Ascending aorta (tissue), 2 donors: ENCODE measurements at regions not wholly inside any gene's neighbourhood (a gene's known extent, or its start where the extent isn't known, plus 50 kb on each side); places are given as distances from the start of the nearest gene placed in this dataset.

Source experiments
- DNase-seq, 2 donors: peaks; one replicate each; pipeline ENCODE4 v3.0.0-alpha.2; 2019; ENCODE audit warnings: low spot score in 2 of 2
- H3K27ac ChIP-seq, 2 donors: fragments of 200-600 bp; sonication (generic); one replicate each; pipeline ENCODE4 v1.5.1; 2016 to 2017; ENCODE audit warnings: mild to moderate bottlenecking in 1 of 2
- H3K27me3 ChIP-seq: fragments of 200-600 bp; sonication (generic); one replicate; pipeline ENCODE4 v1.5.1; 2017
- H3K36me3 ChIP-seq, 2 donors: fragments of 200-600 bp; sonication (generic); one replicate each; pipeline ENCODE4 v1.5.1; 2016
- H3K4me1 ChIP-seq, 2 donors: fragments of 200-600 bp; sonication (generic); one replicate each; pipeline ENCODE4 v1.5.1; 2016 to 2017; ENCODE audit warnings: mild to moderate bottlenecking in 1 of 2
- H3K4me3 ChIP-seq, 2 donors: fragments of 200-600 bp; sonication (generic); one replicate each; pipeline ENCODE4 v1.5.1; 2016 to 2017; ENCODE audit warnings: mild to moderate bottlenecking in 1 of 2
- H3K9me3 ChIP-seq, 2 donors: fragments of 200-600 bp; sonication (generic); one replicate each; pipeline ENCODE4 v1.5.1; 2016
- intact Hi-C: fragments of 100-400 bp; cut with DNase I; formaldehyde crosslinking; loops from one replicate; pipeline ENCODE4 v1.15.1; 2023
- TF ChIP-seq, protein P1 (sequence below), 3 experiments: fragments of 200-600 bp in 2 of 3; fragments of 450-650 bp in 1 of 3; sonication (generic) in 2 of 3; IDR thresholded peaks; one replicate each; pipeline ENCODE4 v1.5.1; 2016 to 2019; ENCODE audit warnings: antibody characterized with exemption in 3 of 3, mild to moderate bottlenecking in 1 of 3, moderate library complexity in 1 of 3

DNA sequence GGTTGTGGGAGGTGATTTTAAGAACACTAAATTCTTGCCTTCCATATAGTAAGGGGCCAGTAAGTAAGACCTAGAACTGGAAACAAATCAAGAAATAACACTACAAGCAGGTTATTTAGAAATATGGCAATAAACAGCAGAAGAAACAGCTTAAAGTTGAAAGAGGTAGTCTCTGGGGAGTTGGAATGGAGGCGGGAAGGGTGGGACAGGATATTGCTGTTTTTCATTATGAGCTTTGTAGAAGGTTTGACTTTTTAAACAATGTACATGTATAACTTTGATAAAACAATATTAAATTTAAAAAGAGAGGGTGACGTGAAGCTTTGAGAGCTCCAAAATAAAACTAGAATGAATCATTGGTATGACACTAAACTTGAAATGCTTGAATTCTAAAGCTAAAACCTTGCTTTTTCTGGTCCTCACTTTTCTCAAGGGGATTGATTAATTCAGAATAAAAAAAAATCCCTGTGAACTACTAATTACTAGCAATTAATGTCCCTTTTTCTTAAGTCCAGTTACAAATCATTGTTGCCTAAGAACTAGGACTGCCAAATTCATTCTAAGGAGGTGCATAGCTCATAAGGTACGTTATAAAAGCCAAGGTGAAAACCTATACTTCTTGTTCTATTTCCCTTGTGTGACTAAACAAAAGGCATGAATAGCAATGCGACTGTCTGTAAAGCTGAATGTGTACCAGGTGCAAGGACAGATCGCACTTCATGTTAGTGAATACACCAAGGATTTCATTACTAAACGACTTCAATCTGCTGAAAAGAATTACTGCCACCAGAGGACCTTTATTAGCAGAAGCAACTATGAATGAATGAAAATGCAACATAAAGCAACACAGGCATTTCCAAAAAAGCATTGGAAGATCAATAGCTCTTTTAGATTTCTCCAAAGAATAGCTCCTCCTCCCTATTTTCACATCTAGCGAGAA, 177.5 kb downstream of the RBM43 start:
- H3K36me3 ChIP-seq, result no peaks in the 10 kb centered on the region
- H3K27me3 ChIP-seq, result no peaks in the 10 kb centered on the region
- no peaks in the 10 kb centered on the region for H3K4me1 ChIP-seq
- intact Hi-C loops, result no loop called here
- DNase-seq, result no peak
- TF ChIP-seq, protein P1, sequence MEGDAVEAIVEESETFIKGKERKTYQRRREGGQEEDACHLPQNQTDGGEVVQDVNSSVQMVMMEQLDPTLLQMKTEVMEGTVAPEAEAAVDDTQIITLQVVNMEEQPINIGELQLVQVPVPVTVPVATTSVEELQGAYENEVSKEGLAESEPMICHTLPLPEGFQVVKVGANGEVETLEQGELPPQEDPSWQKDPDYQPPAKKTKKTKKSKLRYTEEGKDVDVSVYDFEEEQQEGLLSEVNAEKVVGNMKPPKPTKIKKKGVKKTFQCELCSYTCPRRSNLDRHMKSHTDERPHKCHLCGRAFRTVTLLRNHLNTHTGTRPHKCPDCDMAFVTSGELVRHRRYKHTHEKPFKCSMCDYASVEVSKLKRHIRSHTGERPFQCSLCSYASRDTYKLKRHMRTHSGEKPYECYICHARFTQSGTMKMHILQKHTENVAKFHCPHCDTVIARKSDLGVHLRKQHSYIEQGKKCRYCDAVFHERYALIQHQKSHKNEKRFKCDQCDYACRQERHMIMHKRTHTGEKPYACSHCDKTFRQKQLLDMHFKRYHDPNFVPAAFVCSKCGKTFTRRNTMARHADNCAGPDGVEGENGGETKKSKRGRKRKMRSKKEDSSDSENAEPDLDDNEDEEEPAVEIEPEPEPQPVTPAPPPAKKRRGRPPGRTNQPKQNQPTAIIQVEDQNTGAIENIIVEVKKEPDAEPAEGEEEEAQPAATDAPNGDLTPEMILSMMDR (IDR thresholded peaks at IDR 0.05), result no peak
- H3K9me3 ChIP-seq, result no peaks in the 10 kb centered on the region
- H3K4me3 ChIP-seq, result no peak overlapping the region
- H3K27ac ChIP-seq, result no peak overlapping the region

DNA sequence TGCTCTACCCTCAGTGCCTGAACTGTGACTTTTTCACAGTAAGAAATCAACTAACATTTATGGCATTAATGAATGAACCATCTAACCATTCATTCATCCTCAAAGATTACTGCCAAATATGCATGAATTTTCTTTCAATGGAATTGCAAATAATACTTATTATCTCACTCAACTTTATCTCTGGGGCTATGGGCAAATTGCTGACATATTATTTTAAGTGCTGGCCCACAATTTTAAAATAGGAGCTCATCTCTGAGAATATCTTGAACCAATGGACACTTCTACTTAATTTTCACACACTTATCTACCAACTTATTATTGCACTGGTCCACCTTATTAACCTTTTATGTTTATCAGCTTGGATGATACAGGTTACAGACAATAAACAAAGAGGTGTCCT, 182.8 kb downstream of the RBM43 start:
- no peak for DNase-seq
- no peaks in the 10 kb centered on the region for H3K27me3 ChIP-seq
- intact Hi-C loops, result no loop called here
- H3K36me3 ChIP-seq, result no peaks in the 10 kb centered on the region
- no peak overlapping the region for H3K4me3 ChIP-seq
- H3K9me3 ChIP-seq, result peaks cover 0 to 11% of the 10 kb centered on the region in 2 donors
- no peak overlapping the region for H3K27ac ChIP-seq
- TF ChIP-seq, protein P1 (IDR thresholded peaks at IDR 0.05), result no peak
- no peaks in the 10 kb centered on the region for H3K4me1 ChIP-seq

- Histone ChIP-seq H3K9me3 (peaks cover 0 to 11% of the 10 kb centered on the region in 2 donors), H3K36me3 (no peaks in the 10 kb centered on the region), H3K4me1 (no peaks in the 10 kb centered on the region), H3K4me3 (no peak overlapping the region), H3K27me3 (no peaks in the 10 kb centered on the region), H3K27ac (no peak overlapping the region)
- DNase-seq, result no peak
- TF ChIP-seq, protein P1 (IDR thresholded peaks at IDR 0.05), result no peak
- intact Hi-C loops, result no loop called here
Observed at GRCh38 chr2:151071906-151072305, 189.8 kb downstream of the RBM43 start.

GRCh38 chr2:151071382-151071781, 190.3 kb downstream of the RBM43 start:
- TF ChIP-seq, protein P1 (IDR thresholded peaks at IDR 0.05), result no peak
- Histone ChIP-seq H3K27me3 (no peaks in the 10 kb centered on the region), H3K4me1 (no peaks in the 10 kb centered on the region), H3K27ac (no peak overlapping the region), H3K9me3 (peaks cover 0 to 11% of the 10 kb centered on the region in 2 donors), H3K4me3 (no peak overlapping the region), H3K36me3 (no peaks in the 10 kb centered on the region)
- intact Hi-C loops, result no loop called here
- no peak for DNase-seq

DNA sequence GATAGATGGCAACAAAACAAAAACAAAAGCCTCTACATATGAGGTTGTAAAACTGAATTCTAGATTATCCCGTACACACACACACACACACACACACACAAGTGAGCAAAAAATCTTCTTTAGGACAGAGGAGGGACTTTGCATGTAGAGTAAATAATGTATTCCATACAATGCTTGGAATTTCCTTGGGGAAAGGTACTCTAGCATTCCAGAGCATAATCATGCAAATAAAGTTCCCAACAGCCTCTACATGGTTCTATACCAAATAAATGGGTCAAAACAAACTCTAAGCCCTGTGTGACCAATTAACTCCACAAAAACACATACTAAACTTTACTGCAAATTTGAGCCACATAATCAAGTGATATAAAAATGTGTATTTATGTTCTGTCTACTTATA, 191.4 kb downstream of the RBM43 start:
- DNase-seq, result no peak
- TF ChIP-seq, protein P1 (IDR thresholded peaks at IDR 0.05), result no peak
- intact Hi-C loops, result no loop called here

More for the DNA sequence above, 191.4 kb downstream of the RBM43 start:
- H3K4me3 ChIP-seq, result no peak overlapping the region
- no peaks in the 10 kb centered on the region for H3K4me1 ChIP-seq
- no peak overlapping the region for H3K27ac ChIP-seq
- H3K36me3 ChIP-seq, result no peaks in the 10 kb centered on the region
- H3K27me3 ChIP-seq, result no peaks in the 10 kb centered on the region
- H3K9me3 ChIP-seq, result peaks cover 0 to 6% of the 10 kb centered on the region in 2 donors
